Naive thymus-derived CD4-positive, alpha-beta T cell (primary cell): ENCODE measurements at regions not wholly inside any gene's neighbourhood (a gene's known extent, or its start where the extent isn't known, plus 50 kb on each side); places are given as distances from the start of the nearest gene placed in this dataset.
"Not testable (repeated sequence)": the region's sequence is repeated elsewhere in the genome, so short reads cannot be mapped to it uniquely, and the experiment has no call there.

ENCODE experiments used
- ATAC-seq: fragments of 150-1000 bp; cut with Tn5 transposase; 2 replicates; pipeline ENCODE4 v1.10.0; 2021; ENCODE audit warnings: mild to moderate bottlenecking, moderate library complexity
- CTCF ChIA-PET: fragments of 350-600 bp; sonication (Branson Sonifier 250); formaldehyde crosslinking; loops from one replicate; lab custom pipeline; 2021; ENCODE audit warnings: antibody characterized with exemption; lab: Charles Lee
- POLR2A ChIA-PET: fragments of 350-600 bp; sonication (Branson Sonifier 250); formaldehyde crosslinking; loops from one replicate; lab custom pipeline; 2021; ENCODE audit warnings: antibody characterized with exemption, inconsistent platforms; lab: Charles Lee
- DNase-seq, 9 donors: peaks; one replicate each; pipeline versions ENCODE4 v3.0.0 to v3.0.0-alpha.2; 2020 to 2022; ENCODE audit warnings: mixed read lengths in 1 of 9
- H3K27ac ChIP-seq: one replicate; pipeline ENCODE4 v1.7.0; 2013; ENCODE audit warnings: mild to moderate bottlenecking, low read depth, low read length, moderate library complexity
- H3K27me3 ChIP-seq, 2 donors: one replicate each; pipeline ENCODE4 v1.7.0; 2013; ENCODE audit warnings: low read length in 2 of 2, mild to moderate bottlenecking in 2 of 2, moderate library complexity in 2 of 2; ENCODE audit not compliant: control insufficient read depth in 2 of 2, insufficient read depth in 2 of 2
- H3K36me3 ChIP-seq, 3 experiments: 1 replicate in 2 of 3; 2 replicates in 1 of 3; pipeline ENCODE4 v1.7.0; 2013; ENCODE audit warnings: low read length in 3 of 3, mild to moderate bottlenecking in 3 of 3, moderate library complexity in 1 of 3; ENCODE audit not compliant: insufficient read depth in 3 of 3, control insufficient read depth in 2 of 3
- H3K4me1 ChIP-seq, 2 donors: one replicate each; pipeline ENCODE4 v1.7.0; 2013; ENCODE audit warnings: low read length in 2 of 2, mild to moderate bottlenecking in 2 of 2, moderate library complexity in 1 of 2; ENCODE audit not compliant: control insufficient read depth in 2 of 2, insufficient read depth in 2 of 2
- H3K4me3 ChIP-seq: 2 replicates; pipeline ENCODE4 v1.7.0; 2013; ENCODE audit warnings: mild to moderate bottlenecking, low read length
- H3K9me3 ChIP-seq, 3 experiments: 1 replicate in 2 of 3; 2 replicates in 1 of 3; pipeline ENCODE4 v1.7.0; 2013; ENCODE audit warnings: low read length in 3 of 3; ENCODE audit not compliant: control insufficient read depth in 2 of 3
- H3K27ac Mint-ChIP-seq, 9 donors: one replicate each; pipeline ENCODE4 v1.8.0; 2020 to 2022; ENCODE audit warnings: mixed read lengths in 9 of 9, mild to moderate bottlenecking in 8 of 9, moderate library complexity in 5 of 9, inconsistent platforms in 2 of 9
- H3K27me3 Mint-ChIP-seq, 5 donors: one replicate each; pipeline ENCODE4 v1.8.0; 2021 to 2022; ENCODE audit warnings: mixed read lengths in 5 of 5, mild to moderate bottlenecking in 1 of 5
- H3K36me3 Mint-ChIP-seq, 5 donors: one replicate each; pipeline ENCODE4 v1.8.0; 2020 to 2022; ENCODE audit warnings: mixed read lengths in 5 of 5, mild to moderate bottlenecking in 3 of 5, inconsistent platforms in 1 of 5
- H3K4me1 Mint-ChIP-seq, 7 donors: one replicate each; pipeline ENCODE4 v1.8.0; 2020 to 2022; ENCODE audit warnings: mixed read lengths in 7 of 7, mild to moderate bottlenecking in 3 of 7, inconsistent platforms in 1 of 7
- H3K4me3 Mint-ChIP-seq, 10 donors: one replicate each; pipeline ENCODE4 v1.8.0; 2020 to 2022; ENCODE audit warnings: mild to moderate bottlenecking in 10 of 10, mixed read lengths in 10 of 10, moderate library complexity in 6 of 10, inconsistent platforms in 2 of 10
- H3K9me3 Mint-ChIP-seq, 11 donors: one replicate each; pipeline ENCODE4 v1.8.0; 2020 to 2022; ENCODE audit warnings: mixed read lengths in 11 of 11, mild to moderate bottlenecking in 4 of 11, inconsistent platforms in 1 of 11, moderate library complexity in 1 of 11
- intact Hi-C, 2 donors: fragments of 100-400 bp; cut with micrococcal nuclease; formaldehyde crosslinking; loops; one replicate each; pipeline ENCODE4 v1.15.1; 2023

DNA sequence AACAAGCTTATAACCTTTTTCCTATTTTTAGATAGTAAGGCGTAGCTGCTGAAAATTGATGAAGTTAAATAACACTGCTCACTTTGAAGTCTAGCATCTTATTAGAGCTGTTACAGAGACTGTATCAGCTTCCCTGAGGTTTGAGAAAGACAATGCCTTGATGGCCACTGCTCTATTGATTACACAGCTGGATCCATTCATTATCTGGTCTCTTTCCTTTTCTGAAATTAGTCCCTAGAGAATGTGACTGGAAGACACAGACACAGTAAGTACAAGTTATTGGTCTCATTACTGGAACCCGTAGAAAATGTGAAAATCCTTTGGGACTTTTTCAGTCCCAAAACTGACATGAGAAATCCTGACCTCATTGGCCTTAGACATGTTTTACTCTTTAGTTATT, 188.3 kb downstream of the NAF1 start:
- H3K4me3 Mint-ChIP-seq = no peak overlapping the region
- CTCF ChIA-PET = no interaction called here

DNA sequence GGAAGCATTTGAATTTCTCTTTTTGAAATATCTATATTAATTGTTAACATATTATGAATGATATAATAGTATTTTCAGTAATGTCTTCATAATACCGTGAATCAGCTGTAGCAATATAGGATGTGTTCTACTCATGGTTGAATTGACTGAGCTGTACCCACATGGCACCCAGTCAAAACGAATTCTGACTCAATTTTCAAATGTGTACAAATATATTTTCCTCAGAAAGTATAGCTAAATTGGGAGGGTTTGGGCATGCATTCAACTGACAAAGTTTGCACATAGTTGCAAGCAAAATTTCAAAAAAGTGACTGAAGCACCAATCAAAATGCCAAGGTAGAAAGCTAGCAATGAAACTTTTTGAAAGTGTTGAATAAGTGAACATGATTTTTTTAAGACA, 188.9 kb downstream of the NAF1 start:
- H3K4me1 ChIP-seq = no peaks in the 10 kb centered on the region
- intact Hi-C loops = no loop called here
- no peaks in the 10 kb centered on the region for H3K4me1 Mint-ChIP-seq
- no peaks in the 10 kb centered on the region for H3K36me3 ChIP-seq
- H3K27me3 Mint-ChIP-seq = peaks cover 0 to 10% (median 3%) of the 10 kb centered on the region in 5 donors
- H3K9me3 ChIP-seq = no peaks in the 10 kb centered on the region
- H3K36me3 Mint-ChIP-seq = no peaks in the 10 kb centered on the region
- no peak overlapping the region for H3K4me3 Mint-ChIP-seq
- no peaks in the 10 kb centered on the region for H3K27me3 ChIP-seq
- no peak for ATAC-seq
- no peak overlapping the region for H3K4me3 ChIP-seq
- no peak for DNase-seq
- CTCF ChIA-PET = interaction anchor here (0.6 kb wide), 2 partner anchors 70 to 165 kb away, joined by 3 to 5 read pairs; no protein-coding TSS in a partner anchor
- H3K27ac Mint-ChIP-seq = no peak overlapping the region
- H3K27ac ChIP-seq = no peak overlapping the region
- POLR2A ChIA-PET = no interaction called here
- peaks cover 0 to 9% (median 0%) of the 10 kb centered on the region in 11 donors for H3K9me3 Mint-ChIP-seq

More for the DNA sequence above, 188.3 kb downstream of the NAF1 start:
- Mint-ChIP-seq H3K9me3 (peaks cover 0 to 9% (median 0%) of the 10 kb centered on the region in 11 donors), H3K27ac (no peak overlapping the region), H3K36me3 (no peaks in the 10 kb centered on the region), H3K4me1 (no peaks in the 10 kb centered on the region), H3K27me3 (peaks cover 0 to 10% (median 3%) of the 10 kb centered on the region in 5 donors)
- intact Hi-C loops = no loop called here
- H3K4me1 ChIP-seq = no peaks in the 10 kb centered on the region
- DNase-seq (no peak), ATAC-seq (no peak)
- no peak overlapping the region for H3K4me3 ChIP-seq
- no peaks in the 10 kb centered on the region for H3K27me3 ChIP-seq
- H3K36me3 ChIP-seq = no peaks in the 10 kb centered on the region
- no peak overlapping the region for H3K27ac ChIP-seq
- POLR2A ChIA-PET = no interaction called here
- no peaks in the 10 kb centered on the region for H3K9me3 ChIP-seq

DNA sequence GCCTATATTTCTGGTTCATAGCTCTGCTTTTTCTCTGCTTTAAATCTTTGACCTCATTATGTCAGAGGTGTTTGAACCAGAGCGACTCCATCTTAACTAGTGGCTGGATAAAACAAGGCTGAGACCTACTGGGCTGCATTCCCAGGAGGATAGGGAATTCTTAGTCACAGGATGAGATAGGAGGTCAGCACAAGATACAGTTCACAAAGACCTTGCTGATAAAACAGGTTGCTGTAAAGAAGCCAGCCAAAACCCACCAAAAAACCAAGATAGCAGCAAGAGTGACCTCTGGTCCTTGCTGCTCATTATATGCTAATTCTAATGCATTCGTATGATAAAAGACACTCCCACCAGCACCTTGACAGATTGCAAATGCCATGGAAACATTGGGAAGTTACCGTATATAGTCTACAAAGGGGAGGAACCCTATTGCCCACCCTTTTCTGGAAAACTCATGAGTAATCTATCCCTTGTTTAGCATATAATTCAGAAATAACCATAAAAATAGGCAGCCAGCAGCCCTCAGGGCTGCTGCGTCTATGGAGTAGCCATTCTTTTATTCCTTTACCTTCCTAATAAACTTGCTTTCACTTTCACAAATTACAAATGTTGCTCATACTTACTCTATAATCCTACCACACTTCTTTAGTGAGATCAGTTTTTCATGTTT, 193.9 kb downstream of the NAF1 start:
- no peaks in the 10 kb centered on the region for H3K36me3 ChIP-seq
- Mint-ChIP-seq H3K9me3 (no peaks in the 10 kb centered on the region), H3K27ac (no peak overlapping the region), H3K27me3 (peaks cover 0 to 6% (median 0%) of the 10 kb centered on the region in 5 donors), H3K4me3 (no peak overlapping the region), H3K4me1 (no peaks in the 10 kb centered on the region), H3K36me3 (no peaks in the 10 kb centered on the region)
- ChIA-PET POLR2A (no interaction called here), CTCF (no interaction called here)
- DNase-seq = no peak
- no peak overlapping the region for H3K4me3 ChIP-seq
- H3K27me3 ChIP-seq = no peaks in the 10 kb centered on the region
- no peaks in the 10 kb centered on the region for H3K4me1 ChIP-seq
- intact Hi-C loops = no loop called here
- no peak overlapping the region for H3K27ac ChIP-seq
- H3K9me3 ChIP-seq = no peaks in the 10 kb centered on the region
- no peak for ATAC-seq

DNA sequence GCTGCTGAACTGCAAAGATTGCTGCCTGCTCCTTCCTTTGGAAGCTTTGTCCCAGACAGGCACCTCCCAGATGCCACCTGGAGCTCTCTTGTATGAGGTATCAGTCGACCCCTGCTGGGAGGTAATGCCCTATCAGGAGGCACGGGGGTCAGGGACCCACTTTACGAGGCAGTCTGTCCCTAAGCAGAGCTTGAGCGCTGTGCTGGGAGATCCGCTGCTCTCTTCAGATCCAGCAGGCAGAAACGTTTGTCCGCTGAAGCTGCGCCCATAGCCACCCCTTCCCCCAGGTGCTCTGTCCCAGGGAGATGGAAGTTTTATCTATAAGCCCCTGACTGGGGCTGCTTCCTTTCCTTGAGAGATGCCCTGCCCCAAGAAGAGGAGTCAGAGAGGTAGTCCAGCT, 197.5 kb downstream of the NAF1 start:
- Histone ChIP-seq H3K4me3 (no peak overlapping the region), H3K27ac (no peak overlapping the region), H3K36me3 (no peaks in the 10 kb centered on the region), H3K9me3 (no peaks in the 10 kb centered on the region), H3K4me1 (no peaks in the 10 kb centered on the region), H3K27me3 (no peaks in the 10 kb centered on the region)
- ChIA-PET POLR2A (no interaction called here), CTCF (no interaction called here)
- no peak overlapping the region for H3K4me3 Mint-ChIP-seq
- H3K4me1 Mint-ChIP-seq = no peaks in the 10 kb centered on the region
- ATAC-seq = no peak
- no peak for DNase-seq
- intact Hi-C loops = no loop called here
- no peak overlapping the region for H3K27ac Mint-ChIP-seq
- peaks cover 0 to 6% (median 0%) of the 10 kb centered on the region in 5 donors for H3K27me3 Mint-ChIP-seq
- H3K36me3 Mint-ChIP-seq = peaks cover 0 to 4% (median 0%) of the 10 kb centered on the region in 5 donors
- peaks cover 0 to 11% (median 8%) of the 10 kb centered on the region in 11 donors for H3K9me3 Mint-ChIP-seq

GRCh38 chr4:162965978-162966377, 200.7 kb downstream of the NAF1 start:
- H3K9me3 ChIP-seq, H3K4me3 Mint-ChIP-seq, ATAC-seq, CTCF ChIA-PET, H3K27ac Mint-ChIP-seq, H3K4me1 Mint-ChIP-seq, H3K4me3 ChIP-seq, H3K36me3 ChIP-seq, H3K27me3 Mint-ChIP-seq, DNase-seq, H3K27me3 ChIP-seq, H3K27ac ChIP-seq, intact Hi-C loops, H3K36me3 Mint-ChIP-seq, POLR2A ChIA-PET, H3K4me1 ChIP-seq: not testable (repeated sequence)
- peaks cover 0 to 11% (median 8%) of the 10 kb centered on the region in 11 donors for H3K9me3 Mint-ChIP-seq

GRCh38 chr4:162959046-162959445, 207.6 kb downstream of the NAF1 start:
- no peaks in the 10 kb centered on the region for H3K36me3 ChIP-seq
- ChIA-PET POLR2A (no interaction called here), CTCF (no interaction called here)
- no peaks in the 10 kb centered on the region for H3K9me3 ChIP-seq
- H3K27me3 ChIP-seq = no peaks in the 10 kb centered on the region
- no peak overlapping the region for H3K27ac ChIP-seq
- DNase-seq (no peak), ATAC-seq (no peak)
- no peaks in the 10 kb centered on the region for H3K4me1 Mint-ChIP-seq
- no peak overlapping the region for H3K4me3 ChIP-seq
- H3K27me3 Mint-ChIP-seq = no peaks in the 10 kb centered on the region
- intact Hi-C loops = no loop called here
- no peaks in the 10 kb centered on the region for H3K4me1 ChIP-seq
- no peaks in the 10 kb centered on the region for H3K36me3 Mint-ChIP-seq
- H3K9me3 Mint-ChIP-seq = peaks cover 0 to 3% (median 0%) of the 10 kb centered on the region in 11 donors
- no peak overlapping the region for H3K27ac Mint-ChIP-seq
- H3K4me3 Mint-ChIP-seq = no peak overlapping the region

GRCh38 chr4:162957521-162958143, 209.1 kb downstream of the NAF1 start:
- intact Hi-C loops = no loop called here
- Mint-ChIP-seq H3K9me3 (peaks cover 0 to 5% (median 0%) of the 10 kb centered on the region in 11 donors), H3K27me3 (peaks cover 0 to 7% (median 0%) of the 10 kb centered on the region in 5 donors), H3K27ac (no peak overlapping the region), H3K4me3 (no peak overlapping the region), H3K4me1 (no peaks in the 10 kb centered on the region), H3K36me3 (no peaks in the 10 kb centered on the region)
- DNase-seq = no peak
- ChIA-PET POLR2A (no interaction called here), CTCF (no interaction called here)
- no peak for ATAC-seq
- Histone ChIP-seq H3K9me3 (no peaks in the 10 kb centered on the region), H3K4me1 (no peaks in the 10 kb centered on the region), H3K36me3 (no peaks in the 10 kb centered on the region), H3K4me3 (no peak overlapping the region), H3K27me3 (no peaks in the 10 kb centered on the region), H3K27ac (no peak overlapping the region)
